IMR-90 (cell line): ENCODE measurements at regions not wholly inside any gene's neighbourhood (a gene's known extent, or its start where the extent isn't known, plus 50 kb on each side); places are given as distances from the start of the nearest gene placed in this dataset.

Experiments used
- ATAC-seq: fragments of 200-7000 bp; cut with Tn5 transposase; 2 replicates; pipeline ENCODE4 v1.9.1; 2020; ENCODE audit warnings: low read depth, mild to moderate bottlenecking, moderate library complexity
- BruUV-seq: library from RNA; stranded (reverse); fragments of 400-500 nt; replicated peaks from 2 replicates; lab custom pipeline; 2021; lab: Mats Ljungman, UMichigan
- CTCF ChIA-PET: fragments of 300-600 bp; formaldehyde crosslinking; extraction: SDS; loops from one replicate; lab custom pipeline; 2021; ENCODE audit warnings: antibody characterized with exemption; lab: Yijun Ruan, JAX
- POLR2A ChIA-PET: fragments of 300-600 bp; sonication (Branson Sonifier 250); formaldehyde crosslinking; loops from one replicate; lab custom pipeline; 2022; ENCODE audit warnings: antibody characterized with exemption; ENCODE audit not compliant: unreplicated experiment; lab: Charles Lee
- DNase-seq: peaks from one replicate; pipeline ENCODE4 v3.0.0; 2013
- H2AFZ ChIP-seq: replicated peaks from 2 replicates; pipeline ENCODE3; 2013; ENCODE audit warnings: low read length, mild to moderate bottlenecking; ENCODE audit not compliant: poor library complexity
- H2AK5ac ChIP-seq: 2 replicates; pipeline ENCODE4 v1.6.1; 2013; ENCODE audit warnings: low read depth, low read length, inconsistent platforms
- H2AK9ac ChIP-seq: replicated peaks from 2 replicates; pipeline ENCODE3; 2013; ENCODE audit warnings: mild to moderate bottlenecking, low read depth, low read length, moderate library complexity; ENCODE audit not compliant: poor library complexity
- H2BK120ac ChIP-seq: 2 replicates; pipeline ENCODE4 v1.6.1; 2013; ENCODE audit warnings: low read depth, low read length, inconsistent platforms
- H2BK15ac ChIP-seq: 3 replicates; pipeline ENCODE4 v1.6.1; 2013; ENCODE audit warnings: low read depth, low read length, inconsistent platforms
- H2BK20ac ChIP-seq: 2 replicates; pipeline ENCODE4 v1.6.1; 2013; ENCODE audit warnings: low read depth, mild to moderate bottlenecking, inconsistent platforms, low read length, moderate library complexity
- H2BK5ac ChIP-seq: 2 replicates; pipeline ENCODE4 v1.6.1; 2013; ENCODE audit warnings: mild to moderate bottlenecking, low read depth, low read length, inconsistent platforms; ENCODE audit not compliant: poor library complexity, severe bottlenecking
- H3K14ac ChIP-seq: replicated peaks from 2 replicates; pipeline ENCODE4 v1.6.1; 2013; ENCODE audit warnings: low read depth, low read length, inconsistent platforms
- H3K18ac ChIP-seq: 2 replicates; pipeline ENCODE4 v1.6.1; 2013; ENCODE audit warnings: low read depth, low read length, control low read depth
- H3K23ac ChIP-seq: 2 replicates; pipeline ENCODE4 v1.6.1; 2013; ENCODE audit warnings: low read depth, low read length, inconsistent platforms
- H3K27ac ChIP-seq: 2 replicates; pipeline ENCODE4 v1.5.1; 2013; ENCODE audit warnings: mild to moderate bottlenecking, control low read depth, low read length; ENCODE audit not compliant: insufficient read depth
- H3K27me3 ChIP-seq: 2 replicates; pipeline ENCODE4 v1.6.1; 2013; ENCODE audit warnings: low read length; ENCODE audit not compliant: control insufficient read depth, insufficient read depth
- H3K36me3 ChIP-seq: 2 replicates; pipeline ENCODE4 v1.6.1; 2013; ENCODE audit warnings: low read length, mixed read lengths; ENCODE audit not compliant: control insufficient read depth, insufficient read depth
- H3K4ac ChIP-seq: 2 replicates; pipeline ENCODE4 v1.6.1; 2013; ENCODE audit warnings: low read depth, low read length, inconsistent platforms
- H3K4me1 ChIP-seq: 2 replicates; pipeline ENCODE4 v1.6.1; 2013; ENCODE audit warnings: low read length, mixed read lengths; ENCODE audit not compliant: control insufficient read depth, insufficient read depth
- H3K4me2 ChIP-seq: 2 replicates; pipeline ENCODE4 v1.6.1; 2013; ENCODE audit warnings: low read depth, mild to moderate bottlenecking, control low read depth, low read length, moderate library complexity
- H3K4me3 ChIP-seq: 2 replicates; pipeline ENCODE4 v1.5.1; 2013; ENCODE audit warnings: low read depth, mild to moderate bottlenecking, control low read depth, low read length, moderate library complexity; ENCODE audit not compliant: insufficient read depth
- H3K56ac ChIP-seq: 2 replicates; pipeline ENCODE4 v1.6.1; 2013; ENCODE audit warnings: low read length, inconsistent platforms; ENCODE audit not compliant: insufficient read depth; ENCODE audit errors: extremely low read depth
- H3K79me1 ChIP-seq, 2 experiments: 2 replicates each; pipeline ENCODE4 v1.6.1; 2013; ENCODE audit warnings: low read length in 2 of 2, inconsistent platforms in 1 of 2, low read depth in 1 of 2
- H3K9ac ChIP-seq: 2 replicates; pipeline ENCODE4 v1.6.1; 2013; ENCODE audit warnings: low read depth, low read length, control low read depth
- H3K9me1 ChIP-seq: 2 replicates; pipeline ENCODE4 v1.6.1; 2013; ENCODE audit warnings: low read length, inconsistent platforms; ENCODE audit not compliant: insufficient read depth
- H3K9me3 ChIP-seq: 2 replicates; pipeline ENCODE4 v1.6.1; 2013; ENCODE audit warnings: low read length; ENCODE audit not compliant: control insufficient read depth, insufficient read depth
- H4K20me1 ChIP-seq: 2 replicates; pipeline ENCODE4 v1.6.1; 2013; ENCODE audit warnings: low read length, inconsistent platforms; ENCODE audit not compliant: insufficient read depth
- H4K5ac ChIP-seq: 2 replicates; pipeline ENCODE4 v1.6.1; 2013; ENCODE audit warnings: mild to moderate bottlenecking, low read depth, low read length, control low read depth
- H4K8ac ChIP-seq, 2 experiments: 2 replicates each; pipeline ENCODE4 v1.6.1; 2013; ENCODE audit warnings: low read depth in 2 of 2, low read length in 2 of 2, control low read depth in 1 of 2, inconsistent platforms in 1 of 2
- H4K91ac ChIP-seq: 2 replicates; pipeline ENCODE4 v1.6.1; 2013; ENCODE audit warnings: low read depth, low read length, inconsistent platforms; ENCODE audit not compliant: insufficient read depth
- BHLHE40 ChIP-seq: fragments of 150-350 bp; IDR thresholded peaks from 2 replicates; pipeline ENCODE4 v1.6.1; 2016; ENCODE audit warnings: mild to moderate bottlenecking, low read depth, low read length
- CHD1 ChIP-seq: IDR thresholded peaks from 2 replicates; pipeline ENCODE4 v1.6.1; 2012; ENCODE audit warnings: low read depth, low read length, improper control_type of control experiment
- MAZ ChIP-seq: IDR thresholded peaks from 2 replicates; pipeline ENCODE4 v1.6.1; 2012; ENCODE audit warnings: low read depth, mild to moderate bottlenecking, low read length, improper control_type of control experiment, moderate library complexity, borderline replicate concordance
- MXI1 ChIP-seq: IDR thresholded peaks from 2 replicates; pipeline ENCODE4 v1.6.1; 2012; ENCODE audit warnings: low read depth, mild to moderate bottlenecking, low read length, moderate library complexity, borderline replicate concordance
- POLR2A ChIP-seq: IDR thresholded peaks from 2 replicates; pipeline ENCODE4 v1.6.1; 2012; ENCODE audit warnings: mild to moderate bottlenecking, low read depth, low read length
- RAD21 ChIP-seq: IDR thresholded peaks from 2 replicates; pipeline ENCODE4 v1.6.1; 2012; ENCODE audit warnings: low read length, improper control_type of control experiment
- SMC3 ChIP-seq: fragments of 150-350 bp; IDR thresholded peaks from 2 replicates; pipeline ENCODE4 v1.6.1; 2016; ENCODE audit warnings: low read depth, mild to moderate bottlenecking, antibody characterized with exemption, low read length, moderate library complexity
- WGBS, 2 experiments: methylation state at CpG; one replicate each; pipeline versions ENCODE4 v1.1.5 to v1.1.7; 2013; ENCODE audit warnings: missing lambda C conversion rate in 2 of 2; ENCODE audit not compliant: insufficient read length in 1 of 2; ENCODE audit errors: extremely low coverage in 2 of 2; 5-methylcytosine and 5-hydroxymethylcytosine counted together
- dilution Hi-C: fragments of 300-500 bp; cut with HindIII; formaldehyde crosslinking; loops from one replicate; pipeline ENCODE4 v1.14.3; 2018; ENCODE audit warnings: low sequenced_read_pairs; ENCODE audit not compliant: unreplicated experiment
- in situ Hi-C: fragments of 300-500 bp; cut with MboI; formaldehyde crosslinking; loops from 3 replicates; pipeline ENCODE4 v1.14.3; 2019; ENCODE audit warnings: low sequenced_read_pairs, inconsistent platforms, mixed read lengths
- intact Hi-C: fragments of 100-400 bp; cut with micrococcal nuclease; formaldehyde crosslinking; loops from 2 replicates; pipeline ENCODE4 v1.10.0; 2022
- TF ChIP-seq, protein P1 (sequence below): conservative IDR thresholded peaks from 2 replicates; pipeline ENCODE4 v1.5.1; 2012; ENCODE audit warnings: mild to moderate bottlenecking, low read depth, low read length, improper control_type of control experiment
- TF ChIP-seq, protein P2 (sequence below): fragments of 150-350 bp; IDR thresholded peaks from 2 replicates; pipeline ENCODE4 v1.6.1; 2016; ENCODE audit warnings: low read depth, mild to moderate bottlenecking, low read length, moderate library complexity, borderline replicate concordance

DNA sequence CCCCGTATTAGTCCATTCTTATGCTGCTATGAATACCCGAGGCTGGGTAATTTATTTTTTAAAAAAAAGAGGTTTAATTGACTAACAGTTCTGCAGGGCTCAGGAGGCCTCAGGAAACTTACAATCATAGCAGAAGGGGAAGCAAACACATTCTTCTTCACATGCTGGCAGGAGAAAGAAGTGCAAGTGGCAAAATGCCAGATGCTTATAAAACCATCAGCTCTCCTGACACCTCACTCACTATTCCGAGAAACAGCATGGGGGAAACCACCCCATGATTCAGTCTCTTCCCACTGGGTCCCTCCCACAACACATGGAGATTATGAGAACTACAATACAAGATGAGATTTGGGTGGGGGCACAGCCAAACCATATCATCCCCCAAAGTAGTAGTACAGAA, 2148.5 kb upstream of the PIK3C3 start:
- no peaks in the 10 kb centered on the region for H3K4me1 ChIP-seq
- H2BK5ac ChIP-seq = no peak overlapping the region
- no TSS peak for BruUV-seq
- dilution Hi-C loops = no loop called here
- no peaks in the 10 kb centered on the region; a peak in 1 of 4 replicates for H3K79me1 ChIP-seq
- ATAC-seq = no peak
- no peak overlapping the region for H2AK5ac ChIP-seq
- no peak overlapping the region for H4K91ac ChIP-seq
- H3K9ac ChIP-seq = no peak overlapping the region
- no peaks in the 10 kb centered on the region for H3K36me3 ChIP-seq
- no peak overlapping the region for H3K4me3 ChIP-seq
- H2BK15ac ChIP-seq = no peak overlapping the region
- TF ChIP-seq MXI1 (no peak), SMC3 (no peak), RAD21 (no peak), POLR2A (no peak), CHD1 (no peak), BHLHE40 (no peak), MAZ (no peak)
- TF ChIP-seq, protein P1, sequence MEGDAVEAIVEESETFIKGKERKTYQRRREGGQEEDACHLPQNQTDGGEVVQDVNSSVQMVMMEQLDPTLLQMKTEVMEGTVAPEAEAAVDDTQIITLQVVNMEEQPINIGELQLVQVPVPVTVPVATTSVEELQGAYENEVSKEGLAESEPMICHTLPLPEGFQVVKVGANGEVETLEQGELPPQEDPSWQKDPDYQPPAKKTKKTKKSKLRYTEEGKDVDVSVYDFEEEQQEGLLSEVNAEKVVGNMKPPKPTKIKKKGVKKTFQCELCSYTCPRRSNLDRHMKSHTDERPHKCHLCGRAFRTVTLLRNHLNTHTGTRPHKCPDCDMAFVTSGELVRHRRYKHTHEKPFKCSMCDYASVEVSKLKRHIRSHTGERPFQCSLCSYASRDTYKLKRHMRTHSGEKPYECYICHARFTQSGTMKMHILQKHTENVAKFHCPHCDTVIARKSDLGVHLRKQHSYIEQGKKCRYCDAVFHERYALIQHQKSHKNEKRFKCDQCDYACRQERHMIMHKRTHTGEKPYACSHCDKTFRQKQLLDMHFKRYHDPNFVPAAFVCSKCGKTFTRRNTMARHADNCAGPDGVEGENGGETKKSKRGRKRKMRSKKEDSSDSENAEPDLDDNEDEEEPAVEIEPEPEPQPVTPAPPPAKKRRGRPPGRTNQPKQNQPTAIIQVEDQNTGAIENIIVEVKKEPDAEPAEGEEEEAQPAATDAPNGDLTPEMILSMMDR = no peak
- TF ChIP-seq, protein P2, sequence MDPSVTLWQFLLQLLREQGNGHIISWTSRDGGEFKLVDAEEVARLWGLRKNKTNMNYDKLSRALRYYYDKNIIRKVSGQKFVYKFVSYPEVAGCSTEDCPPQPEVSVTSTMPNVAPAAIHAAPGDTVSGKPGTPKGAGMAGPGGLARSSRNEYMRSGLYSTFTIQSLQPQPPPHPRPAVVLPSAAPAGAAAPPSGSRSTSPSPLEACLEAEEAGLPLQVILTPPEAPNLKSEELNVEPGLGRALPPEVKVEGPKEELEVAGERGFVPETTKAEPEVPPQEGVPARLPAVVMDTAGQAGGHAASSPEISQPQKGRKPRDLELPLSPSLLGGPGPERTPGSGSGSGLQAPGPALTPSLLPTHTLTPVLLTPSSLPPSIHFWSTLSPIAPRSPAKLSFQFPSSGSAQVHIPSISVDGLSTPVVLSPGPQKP = no peak
- no peak overlapping the region for H2AK9ac ChIP-seq
- no peak overlapping the region for H4K5ac ChIP-seq
- 0 out of 2 replicates have a peak, but pooled peaks cover 2% of the 10 kb centered on the region for H3K9me3 ChIP-seq
- H3K4me2 ChIP-seq = no peak overlapping the region
- H4K20me1 ChIP-seq = no peaks in the 10 kb centered on the region
- H3K23ac ChIP-seq = no peak overlapping the region
- no CpG with 5 or more reads among the region's 3 CpGs for WGBS, 2 experiments
- no peak overlapping the region for H3K56ac ChIP-seq
- H3K27me3 ChIP-seq = no peaks in the 10 kb centered on the region; the same call in 1 of the 2 replicates
- no peak for DNase-seq
- ChIA-PET POLR2A (no interaction called here), CTCF (interaction anchor here (1.2 kb wide), 1 partner anchor 28 kb away, joined by 3 read pairs; no protein-coding TSS in a partner anchor)
- H4K8ac ChIP-seq = no peak overlapping the region
- H3K4ac ChIP-seq = no peak overlapping the region
- peaks cover 11% of the 10 kb centered on the region for H3K9me1 ChIP-seq
- H3K27ac ChIP-seq = no peak overlapping the region
- H3K14ac ChIP-seq = no peak overlapping the region
- H2BK120ac ChIP-seq = no peak overlapping the region
- no peak overlapping the region for H3K18ac ChIP-seq
- no peak overlapping the region for H2AFZ ChIP-seq
- H2BK20ac ChIP-seq = no peak overlapping the region
- intact Hi-C loops = no loop called here
- in situ Hi-C loops = no loop called here
